HG03196 (cell line): ENCODE measurements at regions not wholly inside any gene's neighbourhood (a gene's known extent, or its start where the extent isn't known, plus 50 kb on each side); places are given as distances from the start of the nearest gene placed in this dataset.

Experiments
- ATAC-seq: cut with Tn5 transposase; IDR thresholded peaks from one replicate; pipeline ENCODE4 v1.9.1; 2021; ENCODE audit not compliant: unreplicated experiment

GRCh38 chr3:79917561-79917960 is 149.8 kb upstream of the ROBO1 start:
- no peak for ATAC-seq

- no peak for ATAC-seq
These were observed 142.5 kb upstream of the ROBO1 start for GRCh38 chr3:79910337-79910736.

DNA sequence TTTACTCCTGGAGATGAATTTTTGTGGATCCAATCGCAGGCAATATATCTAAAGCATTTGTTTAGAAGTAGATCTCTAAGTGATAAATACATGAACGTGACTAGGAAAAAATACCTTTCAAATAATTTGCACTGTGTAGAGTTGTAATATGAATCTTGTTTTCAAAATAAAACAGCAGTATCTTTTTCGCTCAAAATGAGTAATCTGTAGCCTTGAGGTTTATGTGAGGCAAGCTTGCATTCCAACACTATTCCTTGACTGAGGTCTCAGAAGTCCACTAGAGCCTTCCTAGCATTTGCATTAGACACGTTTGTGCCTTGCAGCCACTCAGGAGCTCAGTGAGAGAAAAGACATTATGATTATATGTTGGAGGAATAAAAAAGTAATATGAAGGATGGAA is 138.3 kb upstream of the ROBO1 start:
- ATAC-seq = no peak

GRCh38 chr3:79902151-79902550 is 134.4 kb upstream of the ROBO1 start:
- ATAC-seq = no peak

- ATAC-seq = no peak
These were observed 131.1 kb upstream of the ROBO1 start for GRCh38 chr3:79898907-79899306.

DNA sequence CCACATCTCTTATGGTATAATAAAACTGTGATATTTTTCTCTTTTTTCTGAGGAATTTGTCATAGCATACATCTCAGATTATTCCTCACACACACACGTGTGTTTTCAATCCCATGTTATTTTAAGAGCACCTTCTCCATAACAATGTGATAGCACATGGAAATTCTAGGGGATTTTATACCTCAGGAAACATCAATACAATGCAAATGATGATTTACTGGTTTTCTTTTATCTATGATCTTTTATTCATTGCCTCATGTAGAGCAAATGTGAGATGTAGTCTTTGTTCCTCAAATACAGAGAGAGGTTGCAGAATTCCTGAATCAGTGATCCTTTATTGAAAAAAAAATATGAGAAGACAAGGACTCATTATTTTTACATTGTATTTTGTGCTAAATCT is 128.3 kb upstream of the ROBO1 start:
- no peak for ATAC-seq

DNA sequence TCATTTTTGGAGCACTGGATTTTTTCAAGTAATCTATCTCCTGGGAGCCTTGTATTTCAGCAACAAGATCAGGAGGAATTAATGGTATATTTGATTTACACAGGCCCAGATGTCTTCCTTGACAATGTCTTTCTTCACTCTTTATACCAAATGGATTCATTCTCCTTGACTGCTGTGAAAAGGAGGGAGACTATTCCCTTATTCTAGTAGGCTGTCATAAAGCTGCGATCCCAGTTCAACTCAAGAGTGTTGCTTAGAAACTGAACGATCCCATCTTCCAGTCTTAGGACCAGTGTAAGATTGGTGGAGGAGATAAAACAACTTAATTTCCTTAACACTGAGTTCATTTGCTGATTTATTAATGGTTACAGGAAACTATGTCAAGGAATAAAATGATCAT is 119.4 kb upstream of the ROBO1 start:
- no peak for ATAC-seq

DNA sequence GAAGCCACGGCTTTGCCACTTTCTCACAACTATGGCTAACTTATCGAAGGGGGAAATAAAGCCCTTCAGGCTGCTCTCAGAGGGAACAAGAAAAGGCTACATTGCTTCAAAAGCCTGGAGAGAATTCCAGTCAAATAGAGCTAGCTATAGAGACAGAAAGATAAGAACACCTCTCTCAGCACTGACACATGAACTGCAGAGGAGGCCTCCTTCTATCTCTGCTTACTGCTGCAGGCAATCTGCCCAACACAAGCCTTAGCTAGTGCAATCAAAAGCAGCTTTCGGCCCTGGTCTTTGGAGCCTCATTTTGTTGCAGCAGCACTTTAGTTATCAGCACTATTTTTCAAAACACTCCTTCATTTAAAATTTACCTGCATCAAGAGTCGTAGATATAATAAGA is 118.4 kb upstream of the ROBO1 start:
- no peak for ATAC-seq

DNA sequence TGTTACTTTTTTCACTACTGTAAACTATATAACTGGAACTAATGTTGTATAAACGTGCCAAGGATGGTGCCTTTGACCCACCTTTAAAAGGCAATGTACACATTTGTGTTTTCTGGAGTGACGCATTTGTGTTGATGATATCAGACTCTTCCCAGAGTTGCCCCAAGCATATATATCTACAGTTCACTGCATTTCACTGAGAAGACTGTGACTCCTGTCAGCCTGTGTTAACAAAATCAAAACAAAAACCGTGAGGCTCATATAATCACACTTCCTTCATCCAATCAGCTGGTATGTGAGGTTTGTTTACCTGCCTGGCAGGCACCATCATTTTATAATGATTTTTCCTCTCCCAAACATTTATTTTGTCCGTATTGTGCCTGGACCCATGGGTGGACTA is 117.6 kb upstream of the ROBO1 start:
- no peak for ATAC-seq

DNA sequence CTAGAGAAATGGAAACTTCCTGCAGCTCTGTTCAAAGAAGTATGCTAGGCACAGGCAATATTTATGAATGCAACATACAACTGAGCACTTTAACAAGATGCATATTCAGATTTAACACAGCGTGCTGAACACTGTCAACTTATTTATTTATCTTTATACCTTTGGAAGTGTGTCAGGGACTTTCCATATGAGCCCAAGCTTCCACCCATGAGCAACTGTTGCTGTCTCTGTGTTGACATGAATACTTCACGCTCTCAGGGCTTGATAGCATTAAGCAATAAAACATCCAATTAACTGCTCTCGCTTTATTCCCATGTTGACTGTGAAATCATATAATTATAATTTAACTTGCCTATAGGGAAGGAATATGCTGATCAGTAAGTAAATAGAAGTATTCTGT is 116.6 kb upstream of the ROBO1 start:
- no peak for ATAC-seq

DNA sequence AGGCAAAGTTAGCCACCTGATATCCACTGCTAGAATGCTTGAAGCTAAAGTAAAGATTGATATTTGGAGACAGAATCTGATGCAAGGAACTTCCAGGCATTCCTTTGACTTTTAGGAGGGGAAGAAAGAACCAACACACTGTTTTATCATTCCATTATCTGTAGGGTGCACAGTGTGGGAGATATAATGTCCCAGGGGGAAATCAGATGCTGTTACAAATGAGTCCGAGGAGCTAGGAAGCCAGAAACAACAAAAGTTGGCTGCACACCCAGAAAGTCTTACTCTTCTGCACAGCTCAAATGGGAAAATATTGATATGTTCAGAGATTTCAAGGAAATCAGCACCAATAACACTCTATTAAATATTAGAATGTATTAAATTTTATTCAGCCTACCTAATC is 113.6 kb upstream of the ROBO1 start:
- ATAC-seq = no peak

- no peak for ATAC-seq
These were observed 110.9 kb upstream of the ROBO1 start for GRCh38 chr3:79878708-79879107.

DNA sequence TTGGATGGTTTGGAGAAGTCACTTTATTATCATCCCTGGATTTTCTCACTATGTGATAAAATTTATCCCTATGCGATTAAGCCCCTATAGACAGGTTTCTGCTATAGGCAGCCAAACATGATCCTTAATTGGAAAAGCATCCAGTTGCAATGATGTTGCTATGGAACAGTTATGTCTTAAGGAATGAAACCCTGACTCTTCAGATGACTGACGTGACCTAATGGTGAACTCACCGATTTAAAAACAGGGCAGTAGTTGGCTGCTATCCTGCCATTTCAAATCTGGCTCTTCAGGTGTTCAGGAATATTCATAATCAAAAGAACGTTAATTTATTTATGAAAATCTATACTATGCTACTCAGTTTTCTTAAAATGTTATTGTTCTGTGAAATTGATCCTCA is 106.8 kb upstream of the ROBO1 start:
- no peak for ATAC-seq

DNA sequence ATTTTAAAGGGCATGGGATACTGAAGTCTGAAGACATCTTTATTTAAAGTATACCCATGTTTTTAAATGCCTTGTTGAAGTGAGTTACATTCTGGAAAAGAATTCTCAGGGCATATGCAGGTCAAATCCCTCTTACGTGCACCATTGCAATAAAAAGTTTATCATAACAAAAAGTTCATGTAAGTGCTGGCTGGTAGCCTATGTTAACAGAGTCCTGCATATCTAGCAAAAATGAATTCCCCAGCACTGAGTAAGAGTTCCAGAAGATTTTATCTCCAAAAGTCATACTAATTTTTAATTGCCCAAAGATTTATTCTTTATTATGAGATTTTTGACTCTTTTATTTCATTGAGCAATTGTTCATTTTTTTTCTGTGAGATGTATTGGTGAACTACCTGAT is 104.7 kb upstream of the ROBO1 start:
- ATAC-seq = no peak

DNA sequence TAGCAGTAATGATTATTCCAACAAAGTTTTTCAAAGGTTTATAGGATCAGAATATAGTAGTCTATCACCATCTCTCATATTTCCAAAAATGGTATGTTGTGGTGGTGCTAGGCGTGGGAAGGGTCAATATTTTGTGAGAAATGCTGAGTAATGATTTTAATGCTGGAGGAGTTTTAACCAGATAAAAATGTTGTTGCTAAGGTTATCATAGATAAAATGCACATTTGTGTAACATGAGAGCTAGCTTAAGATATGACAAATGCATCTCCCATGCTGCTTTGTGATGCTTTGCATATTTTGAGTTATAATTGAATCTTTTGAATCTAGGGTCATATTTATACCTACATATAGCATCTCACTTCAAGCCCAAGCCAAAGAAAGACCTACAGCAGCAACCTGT is 103.9 kb upstream of the ROBO1 start:
- no peak for ATAC-seq

- ATAC-seq = no peak
These were observed 102.5 kb upstream of the ROBO1 start for GRCh38 chr3:79870313-79870620.

GRCh38 chr3:79869461-79870312 is 101.9 kb upstream of the ROBO1 start:
- no peak for ATAC-seq

DNA sequence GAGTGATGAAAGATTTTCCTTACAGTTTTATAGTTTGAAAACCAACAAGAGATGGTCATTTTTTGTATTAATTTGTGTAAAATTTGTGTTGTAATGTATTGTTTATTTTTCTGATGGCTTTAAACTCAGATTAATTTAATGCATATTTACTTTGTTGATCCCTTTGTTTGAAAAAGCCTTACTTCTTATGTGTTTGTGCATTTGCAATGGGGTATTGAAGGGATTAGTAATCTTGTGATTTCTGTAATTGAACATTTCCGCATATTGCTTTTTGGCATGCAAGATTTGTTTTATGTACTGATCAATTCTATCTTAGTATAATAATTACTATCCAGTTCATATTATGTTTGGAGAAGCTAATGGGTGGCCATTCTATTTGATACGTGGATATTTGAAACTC is 98.4 kb upstream of the ROBO1 start:
- ATAC-seq = no peak

DNA sequence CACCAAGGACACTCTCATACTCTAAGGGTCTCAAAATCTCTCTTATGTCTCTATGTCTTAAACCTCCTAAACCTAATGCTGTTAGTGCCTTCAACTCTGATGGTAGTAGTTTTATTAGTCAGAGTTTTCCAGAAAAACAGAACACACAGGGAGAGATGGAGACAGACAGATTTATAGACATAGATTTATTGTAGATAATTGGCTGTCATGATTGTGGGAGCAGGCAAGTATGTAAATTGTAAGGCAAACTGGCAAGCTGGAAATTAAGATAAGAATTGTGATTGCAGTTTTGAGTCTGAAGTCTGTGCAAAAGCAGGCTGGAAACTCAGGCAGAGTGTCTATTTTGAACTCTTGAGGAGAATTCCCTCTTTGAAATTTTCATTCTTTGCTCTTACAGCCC is 96.3 kb upstream of the ROBO1 start:
- no peak for ATAC-seq

DNA sequence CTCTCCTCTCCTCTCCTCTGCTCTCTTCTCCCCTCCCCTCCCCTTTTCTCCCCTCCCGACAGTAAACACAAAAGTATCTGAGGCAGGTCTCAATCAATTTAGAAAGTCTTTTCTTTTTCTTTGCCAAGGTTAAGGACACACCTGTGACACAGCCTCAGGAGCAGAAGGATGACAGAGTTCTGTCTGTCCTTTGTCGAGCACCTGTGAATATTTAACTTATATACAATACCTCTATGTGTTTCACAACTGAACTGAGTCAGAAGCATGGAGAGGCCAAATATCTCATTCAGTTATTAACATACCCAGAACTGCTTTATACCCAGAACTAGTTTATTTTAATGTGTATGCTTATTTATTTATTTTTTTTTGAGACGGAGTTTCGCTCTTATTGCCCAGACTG is 81.1 kb upstream of the ROBO1 start:
- no peak for ATAC-seq

GRCh38 chr3:79847928-79848327 is 80.1 kb upstream of the ROBO1 start:
- ATAC-seq = no peak

DNA sequence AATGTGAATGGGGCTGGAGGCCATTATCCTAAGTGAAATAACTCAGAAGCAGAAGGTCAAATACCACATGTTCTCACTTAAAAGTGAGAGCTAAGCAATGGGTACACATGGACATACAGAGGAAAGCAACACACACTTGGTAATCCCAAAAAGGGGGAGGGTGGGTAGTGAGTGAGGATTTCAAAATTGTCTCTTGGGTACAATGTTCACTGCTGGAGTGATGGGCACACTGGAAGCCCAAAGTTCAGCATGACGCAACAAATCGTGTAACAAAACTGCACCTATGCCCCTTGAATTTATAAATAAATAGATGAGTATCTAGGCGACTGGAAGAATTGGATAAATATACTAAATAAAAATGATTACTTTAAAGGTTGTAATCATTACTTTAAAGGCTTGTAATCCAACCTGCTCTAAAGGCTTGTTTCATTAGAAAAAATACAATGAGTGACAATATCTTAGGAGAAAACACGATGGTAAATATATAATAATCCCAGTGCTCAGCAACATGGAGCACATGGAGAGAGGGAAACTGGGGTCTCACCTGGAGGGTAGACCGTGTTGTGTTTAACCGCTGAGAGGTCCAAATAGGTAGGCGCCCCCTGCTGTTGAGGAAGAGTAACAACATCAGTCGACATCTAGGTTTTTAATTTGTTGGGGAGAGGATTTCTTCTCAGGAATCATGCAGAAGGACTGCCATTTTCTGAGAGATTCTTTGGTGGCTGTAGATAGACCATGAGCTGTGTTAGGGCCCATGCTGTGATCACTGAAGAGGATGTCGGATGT is 78.5 kb upstream of the ROBO1 start:
- no peak for ATAC-seq

GRCh38 chr3:79845546-79845945 is 77.7 kb upstream of the ROBO1 start:
- ATAC-seq = no peak
